Chondrocyte (in vitro differentiated cells): ENCODE measurements at regions not wholly inside any gene's neighbourhood (a gene's known extent, or its start where the extent isn't known, plus 50 kb on each side); places are given as distances from the start of the nearest gene placed in this dataset.
A peak's percentile ranks its signal among the peaks of the same experiment; 100 is the strongest.

Experiments used
- DNase-seq: peaks from one replicate; pipeline ENCODE4 v3.0.0; 2021; ENCODE audit warnings: mixed read lengths, low spot score
- H3K27ac Mint-ChIP-seq: one replicate; pipeline ENCODE4 v1.8.0; 2021; ENCODE audit warnings: mild to moderate bottlenecking, moderate library complexity, mixed read lengths; ENCODE audit not compliant: unreplicated experiment
- H3K27me3 Mint-ChIP-seq: 2 replicates; pipeline ENCODE4 v1.8.0; 2021; ENCODE audit warnings: low read depth, mixed read lengths
- H3K36me3 Mint-ChIP-seq: 2 replicates; pipeline ENCODE4 v1.8.0; 2021; ENCODE audit warnings: low read depth, mixed read lengths
- H3K4me1 Mint-ChIP-seq: 2 replicates; pipeline ENCODE4 v1.8.0; 2021; ENCODE audit warnings: low read depth, mild to moderate bottlenecking, mixed read lengths
- H3K4me3 Mint-ChIP-seq: one replicate; pipeline ENCODE4 v1.8.0; 2021; ENCODE audit warnings: mild to moderate bottlenecking, moderate library complexity, mixed read lengths; ENCODE audit not compliant: unreplicated experiment
- H3K9me3 Mint-ChIP-seq: 2 replicates; pipeline ENCODE4 v1.8.0; 2021; ENCODE audit warnings: low read depth, mixed read lengths
- CTCF ChIP-seq: fragments of 200-600 bp; sonication (generic); IDR thresholded peaks from 2 replicates; pipeline ENCODE4 v1.5.0; 2021; ENCODE audit warnings: antibody characterized with exemption, mild to moderate bottlenecking, moderate library complexity

GRCh38 chr5:143957455-143957854 is 145.5 kb downstream of the HMHB1 start:
- Mint-ChIP-seq H3K27me3 (no peaks in the 10 kb centered on the region), H3K27ac (no peak overlapping the region), H3K9me3 (no peaks in the 10 kb centered on the region), H3K4me3 (no peak overlapping the region), H3K4me1 (peaks cover 6% of the 10 kb centered on the region), H3K36me3 (no peaks in the 10 kb centered on the region)
- DNase-seq: no peak
- TF ChIP-seq CTCF: peak; percentile 69

- no peaks in the 10 kb centered on the region for H3K4me1 Mint-ChIP-seq
- H3K27ac Mint-ChIP-seq: no peak overlapping the region
- DNase-seq: no peak
- H3K9me3 Mint-ChIP-seq: no peaks in the 10 kb centered on the region
- no peak for TF ChIP-seq CTCF
- H3K4me3 Mint-ChIP-seq: no peak overlapping the region
- H3K36me3 Mint-ChIP-seq: no peaks in the 10 kb centered on the region
- no peaks in the 10 kb centered on the region for H3K27me3 Mint-ChIP-seq
Measured at GRCh38 chr5:143962201-143962600, 150.2 kb downstream of the HMHB1 start.

- H3K4me1 Mint-ChIP-seq: no peaks in the 10 kb centered on the region
- no peak overlapping the region for H3K4me3 Mint-ChIP-seq
- no peaks in the 10 kb centered on the region for H3K27me3 Mint-ChIP-seq
- H3K9me3 Mint-ChIP-seq: no peaks in the 10 kb centered on the region
- no peak for TF ChIP-seq CTCF
- H3K27ac Mint-ChIP-seq: no peak overlapping the region
- DNase-seq: no peak
- no peaks in the 10 kb centered on the region for H3K36me3 Mint-ChIP-seq
Measured at GRCh38 chr5:143964919-143965318, 153.0 kb downstream of the HMHB1 start.

- Mint-ChIP-seq H3K9me3 (peaks cover 4% of the 10 kb centered on the region), H3K4me1 (no peaks in the 10 kb centered on the region), H3K27me3 (no peaks in the 10 kb centered on the region), H3K27ac (no peak overlapping the region), H3K4me3 (no peak overlapping the region), H3K36me3 (no peaks in the 10 kb centered on the region)
- DNase-seq: no peak
- no peak for TF ChIP-seq CTCF
Measured at GRCh38 chr5:143966280-143966679, 154.3 kb downstream of the HMHB1 start.

- H3K27ac Mint-ChIP-seq: no peak overlapping the region
- no peaks in the 10 kb centered on the region for H3K27me3 Mint-ChIP-seq
- H3K4me1 Mint-ChIP-seq: no peaks in the 10 kb centered on the region
- no peaks in the 10 kb centered on the region for H3K36me3 Mint-ChIP-seq
- no peak for DNase-seq
- TF ChIP-seq CTCF: peak; percentile 82
- H3K9me3 Mint-ChIP-seq: peaks cover 4% of the 10 kb centered on the region
- H3K4me3 Mint-ChIP-seq: no peak overlapping the region
Measured at GRCh38 chr5:143968071-143968878, 156.3 kb downstream of the HMHB1 start.
